GM12874 (cell line): ENCODE measurements at regions not wholly inside any gene's neighbourhood (a gene's known extent, or its start where the extent isn't known, plus 50 kb on each side); places are given as distances from the start of the nearest gene placed in this dataset.

ENCODE experiments used
- CTCF ChIP-seq: IDR thresholded peaks from 2 replicates; pipeline ENCODE4 v1.5.1; 2011; ENCODE audit warnings: low read depth, mild to moderate bottlenecking, control low read depth, low read length, moderate library complexity; ENCODE audit not compliant: insufficient read depth

- TF ChIP-seq CTCF, result no peak
These were observed 172.5 kb upstream of the GLRA1 start for GRCh38 chr5:152097128-152097527.

- TF ChIP-seq CTCF, result no peak
These were observed 170.1 kb upstream of the GLRA1 start for GRCh38 chr5:152094716-152095115.

DNA sequence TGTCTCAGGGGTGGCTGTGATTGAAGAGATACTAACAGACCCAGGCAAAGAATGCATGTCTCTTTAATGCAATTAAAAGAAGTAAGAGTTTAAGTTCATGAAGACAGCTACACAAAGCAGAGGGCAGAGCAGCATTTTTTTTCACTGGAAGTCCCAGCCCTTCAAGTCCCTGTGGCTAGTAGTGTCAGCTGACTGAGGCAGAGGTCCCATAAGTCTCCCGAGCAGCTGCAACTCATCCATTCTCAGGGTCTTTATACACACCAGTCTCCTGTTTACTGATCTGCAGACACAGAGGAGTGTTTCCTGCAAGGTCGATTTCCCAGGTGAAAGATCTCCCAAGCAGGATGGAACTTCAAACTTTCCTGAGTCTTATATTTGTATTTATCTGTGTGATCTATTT is 169.4 kb upstream of the GLRA1 start:
- no peak for TF ChIP-seq CTCF

DNA sequence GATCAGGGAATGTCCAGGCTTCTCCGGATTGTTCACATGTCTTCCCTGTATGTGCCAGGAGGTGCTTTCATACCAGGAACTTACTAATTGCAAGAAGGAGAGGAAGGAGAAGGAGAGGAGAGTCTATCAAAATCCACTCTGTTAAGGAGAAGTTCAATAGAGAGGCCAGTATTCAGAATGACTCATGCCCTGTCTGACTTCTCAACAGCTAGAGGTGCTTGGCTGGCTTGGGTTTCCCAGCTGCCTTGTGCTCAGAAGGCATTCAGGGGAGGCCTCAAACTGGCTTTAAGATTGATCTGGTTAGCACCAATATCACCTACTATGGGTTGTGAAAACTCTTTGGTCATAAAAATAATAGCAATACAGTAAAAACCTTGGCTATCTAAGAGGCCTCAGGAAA is 167.9 kb upstream of the GLRA1 start:
- TF ChIP-seq CTCF, result no peak

- TF ChIP-seq CTCF, result no peak
These were observed 165.0 kb upstream of the GLRA1 start for GRCh38 chr5:152089644-152090043.

GRCh38 chr5:152086668-152087067 is 162.0 kb upstream of the GLRA1 start:
- no peak for TF ChIP-seq CTCF

DNA sequence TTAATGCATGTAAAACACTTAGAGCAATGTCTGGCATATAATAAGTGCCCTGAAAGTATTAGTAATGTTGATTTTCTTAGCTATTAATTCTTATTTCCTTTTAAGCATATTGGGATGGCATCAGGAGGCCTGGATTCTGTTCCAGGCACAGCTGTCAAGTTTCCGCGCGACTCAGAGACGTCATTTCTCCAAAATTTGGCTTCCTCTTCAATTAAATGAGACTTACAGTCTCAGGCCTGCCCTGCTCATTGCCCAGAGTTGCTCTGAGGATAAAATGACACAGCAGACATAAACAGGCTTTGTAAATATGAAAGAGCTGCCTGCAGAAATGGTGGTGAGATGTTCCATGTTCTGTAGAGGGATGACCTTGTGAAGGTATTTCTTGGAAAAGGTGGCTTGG is 159.8 kb upstream of the GLRA1 start:
- TF ChIP-seq CTCF, result no peak

GRCh38 chr5:152083231-152083630 is 158.6 kb upstream of the GLRA1 start:
- TF ChIP-seq CTCF, result no peak
